ENCODE measurements at regions not wholly inside any gene's neighbourhood (a gene's known extent, or its start where the extent isn't known, plus 50 kb on each side); places are given as distances from the start of the nearest gene placed in this dataset.

DNA sequence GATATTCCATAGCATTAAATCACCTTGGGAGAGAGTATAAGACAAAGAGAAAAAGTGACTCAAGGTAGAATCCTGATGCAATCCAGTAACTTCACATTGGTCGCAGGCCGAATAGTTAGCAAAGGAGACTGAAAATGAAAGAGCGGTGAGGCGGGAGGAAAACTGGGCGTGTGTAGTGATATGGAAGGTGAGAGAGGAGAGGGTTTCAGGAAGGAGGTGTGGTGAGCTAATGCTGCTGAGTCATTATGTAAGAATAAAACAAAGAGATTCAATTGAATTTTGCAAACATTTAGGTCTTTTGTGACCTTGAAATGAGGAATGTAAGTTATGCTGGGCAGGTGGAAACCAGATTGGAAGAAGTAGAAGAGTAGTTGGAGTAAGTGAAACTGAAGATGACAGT lies 235.3 kb downstream of the C3orf38 start:
- TF ChIP-seq, protein P1, sequence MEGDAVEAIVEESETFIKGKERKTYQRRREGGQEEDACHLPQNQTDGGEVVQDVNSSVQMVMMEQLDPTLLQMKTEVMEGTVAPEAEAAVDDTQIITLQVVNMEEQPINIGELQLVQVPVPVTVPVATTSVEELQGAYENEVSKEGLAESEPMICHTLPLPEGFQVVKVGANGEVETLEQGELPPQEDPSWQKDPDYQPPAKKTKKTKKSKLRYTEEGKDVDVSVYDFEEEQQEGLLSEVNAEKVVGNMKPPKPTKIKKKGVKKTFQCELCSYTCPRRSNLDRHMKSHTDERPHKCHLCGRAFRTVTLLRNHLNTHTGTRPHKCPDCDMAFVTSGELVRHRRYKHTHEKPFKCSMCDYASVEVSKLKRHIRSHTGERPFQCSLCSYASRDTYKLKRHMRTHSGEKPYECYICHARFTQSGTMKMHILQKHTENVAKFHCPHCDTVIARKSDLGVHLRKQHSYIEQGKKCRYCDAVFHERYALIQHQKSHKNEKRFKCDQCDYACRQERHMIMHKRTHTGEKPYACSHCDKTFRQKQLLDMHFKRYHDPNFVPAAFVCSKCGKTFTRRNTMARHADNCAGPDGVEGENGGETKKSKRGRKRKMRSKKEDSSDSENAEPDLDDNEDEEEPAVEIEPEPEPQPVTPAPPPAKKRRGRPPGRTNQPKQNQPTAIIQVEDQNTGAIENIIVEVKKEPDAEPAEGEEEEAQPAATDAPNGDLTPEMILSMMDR (IDR thresholded peaks at IDR 0.05; ENCODE audit: low read length): no peak
- TF ChIP-seq EZH2phosphoT487 (IDR thresholded peaks at IDR 0.05; ENCODE audit: low read length): no peak

Measured in MM.1S (cell line).